K562 (cell line): ENCODE measurements at regions not wholly inside any gene's neighbourhood (a gene's known extent, or its start where the extent isn't known, plus 50 kb on each side); places are given as distances from the start of the nearest gene placed in this dataset.

Source experiments
- ATAC-seq: fragments of 200-7000 bp; cut with Tn5 transposase; 3 replicates; pipeline ENCODE4 v1.9.1; 2020; ENCODE audit warnings: moderate library complexity
- BruUV-seq: library from RNA; stranded (reverse); fragments of 400-500 nt; replicated peaks from 2 replicates; lab custom pipeline; 2021; lab: Mats Ljungman, UMichigan
- CTCF ChIA-PET: fragments of 300-600 bp; formaldehyde crosslinking; extraction: SDS; loops from one replicate; lab custom pipeline; 2021; ENCODE audit warnings: low intra/inter-chr PET ratio; lab: Yijun Ruan, JAX
- POLR2A ChIA-PET: fragments of 300-600, 350-650 bp; sonication (Branson Sonifier 250); formaldehyde crosslinking; extraction: SDS; loops from one replicate; lab custom pipeline; 2021; ENCODE audit warnings: antibody characterized with exemption, inconsistent platforms; lab: Yijun Ruan, JAX
- DNase-seq, 4 experiments: peaks; one replicate each; pipeline versions ENCODE4 v3.0.0 to v3.0.0-alpha.2; 2011 to 2018; ENCODE audit warnings: low spot score in 3 of 4, mixed read lengths in 3 of 4; ENCODE audit errors: extremely low read depth in 1 of 4
- FAIRE-seq: peaks from 2 replicates; lab custom pipeline; 2011; peaks lifted over from hg19 to GRCh38; lab: Jason Lieb, UNC
- H2AFZ ChIP-seq: 2 replicates; pipeline ENCODE4 v1.6.0; 2011; ENCODE audit warnings: low read depth, low read length, control low read depth, inconsistent platforms
- H3K27ac ChIP-seq: fragments of 200-600 bp; 3 replicates; pipeline ENCODE4 v1.8.0; 2011; ENCODE audit warnings: low read depth, mild to moderate bottlenecking, control low read depth, inconsistent platforms, low read length, moderate library complexity, mixed read lengths; ENCODE audit errors: extremely low read depth
- H3K27me3 ChIP-seq, 2 experiments: fragments of 300-600 bp in 1 of 2; 2 replicates in 1 of 2; 3 replicates in 1 of 2; pipeline versions ENCODE4 v1.6.0 to v1.8.0; 2011; ENCODE audit warnings: inconsistent platforms in 2 of 2, low read length in 2 of 2, mild to moderate bottlenecking in 1 of 2, mixed read lengths in 1 of 2, moderate library complexity in 1 of 2; ENCODE audit not compliant: control insufficient read depth in 2 of 2, insufficient read depth in 2 of 2
- H3K36me3 ChIP-seq: fragments of 300-600 bp; 3 replicates; pipeline ENCODE4 v1.8.0; 2011; ENCODE audit warnings: mild to moderate bottlenecking, low read length, inconsistent platforms; ENCODE audit not compliant: control insufficient read depth, insufficient read depth
- H3K4me1 ChIP-seq, 2 experiments: fragments of 200-600 bp in 1 of 2; replicated peaks in 1 of 2; 2 replicates in 1 of 2; 3 replicates in 1 of 2; pipeline versions ENCODE4 v1.5.1 to v1.8.0; 2011; ENCODE audit warnings: inconsistent platforms in 2 of 2, low read length in 2 of 2, mild to moderate bottlenecking in 1 of 2, mixed read lengths in 1 of 2, moderate library complexity in 1 of 2; ENCODE audit not compliant: control insufficient read depth in 2 of 2, insufficient read depth in 2 of 2
- H3K4me2 ChIP-seq: 2 replicates; pipeline ENCODE4 v1.6.1; 2011; ENCODE audit warnings: low read length, control low read depth, inconsistent platforms, mixed read lengths; ENCODE audit not compliant: insufficient read depth
- H3K4me3 ChIP-seq: fragments of 200-600 bp; sonication (generic), shearing (Covaris generic); 2 replicates; pipeline ENCODE4 v1.5.1; 2016; ENCODE audit warnings: control low read depth, inconsistent platforms
- H3K79me2 ChIP-seq: fragments of 200-600 bp; 3 replicates; pipeline ENCODE4 v1.8.0; 2011; ENCODE audit warnings: low read length, inconsistent platforms; ENCODE audit not compliant: control insufficient read depth, insufficient read depth
- H3K9ac ChIP-seq, 2 experiments: 2 replicates each; pipeline versions ENCODE4 v1.6.0 to v1.6.1; 2011; ENCODE audit warnings: low read depth in 2 of 2, low read length in 2 of 2, control low read depth in 1 of 2, inconsistent platforms in 1 of 2, mild to moderate bottlenecking in 1 of 2, mixed read lengths in 1 of 2; ENCODE audit not compliant: insufficient read depth in 1 of 2
- H3K9me1 ChIP-seq: one replicate; pipeline ENCODE4 v1.6.0; 2011; ENCODE audit warnings: inconsistent platforms, mild to moderate bottlenecking, low read length, moderate library complexity; ENCODE audit not compliant: control insufficient read depth, insufficient read depth
- H3K9me3 ChIP-seq: replicated peaks from 2 replicates; pipeline ENCODE4 v1.5.1; 2011; ENCODE audit warnings: low read depth, low read length, inconsistent platforms; ENCODE audit not compliant: control insufficient read depth, insufficient read depth
- H4K20me1 ChIP-seq: replicated peaks from 2 replicates; pipeline ENCODE4 v1.6.1; 2011; ENCODE audit warnings: low read length, inconsistent platforms, mixed read lengths; ENCODE audit not compliant: control insufficient read depth, insufficient read depth
- BACH1 ChIP-seq: fragments of 200-800 bp; sonication (Bioruptor generic); IDR thresholded peaks from 2 replicates; pipeline ENCODE4 v1.6.1; 2016; ENCODE audit warnings: missing genetic modification characterization, missing compliant biosample characterization
- BCL6 ChIP-seq: fragments of 250-450 bp; sonication (Bioruptor Pico); IDR thresholded peaks from 2 replicates; pipeline ENCODE4 v1.4.0; 2020
- BRD4 ChIP-seq: fragments of 200-600 bp; sonication (generic); IDR thresholded peaks from 2 replicates; pipeline ENCODE4 v1.6.1; 2017; ENCODE audit warnings: inconsistent platforms
- CXXC5 ChIP-seq: fragments of 250-450 bp; sonication (Bioruptor Pico); IDR thresholded peaks from 2 replicates; pipeline ENCODE4 v1.8.0; 2022; ENCODE audit warnings: inconsistent platforms, mild to moderate bottlenecking, moderate library complexity
- DIDO1 ChIP-seq: fragments of 450-650 bp; IDR thresholded peaks from 2 replicates; pipeline ENCODE4 v1.6.1; 2016; ENCODE audit warnings: low read depth, missing biosample characterization, missing genetic modification characterization
- HDAC2 ChIP-seq: fragments of 450-650 bp; IDR thresholded peaks from 2 replicates; pipeline ENCODE4 v1.6.1; 2016; ENCODE audit warnings: mild to moderate bottlenecking
- PCBP2 ChIP-seq: fragments of 200-400 bp; formaldehyde crosslinking; IDR thresholded peaks from 2 replicates; pipeline ENCODE4 v1.6.1; 2018; ENCODE audit warnings: low read length, low read depth, mild to moderate bottlenecking, moderate library complexity; ENCODE audit not compliant: poor library complexity, severe bottlenecking
- PML ChIP-seq: IDR thresholded peaks from 2 replicates; pipeline ENCODE4 v1.6.1; 2012; ENCODE audit warnings: low read length, inconsistent platforms
- PRPF4 ChIP-seq: fragments of 200-400 bp; formaldehyde crosslinking; IDR thresholded peaks from one replicate; pipeline ENCODE4 v1.6.1; 2017; ENCODE audit warnings: low read length, low read depth, mild to moderate bottlenecking; ENCODE audit not compliant: insufficient read depth, poor library complexity, severe bottlenecking
- PURB ChIP-seq: sonication (generic); formaldehyde crosslinking; IDR thresholded peaks from 2 replicates; pipeline ENCODE4 v1.9.0; 2021; ENCODE audit warnings: low read depth, mild to moderate bottlenecking, missing genetic modification reagents
- RFX7 ChIP-seq: fragments of 250-450 bp; sonication (Bioruptor Pico); IDR thresholded peaks from 2 replicates; pipeline ENCODE4 v1.5.1; 2021; ENCODE audit warnings: mild to moderate bottlenecking
- TEAD1 ChIP-seq, 2 experiments: fragments of 450-650 bp in 1 of 2; sonication (generic) in 1 of 2; formaldehyde crosslinking; IDR thresholded peaks; 2 replicates each; pipeline versions ENCODE4 v1.4.0 to v1.8.0; 2020 to 2022; ENCODE audit warnings: mild to moderate bottlenecking in 2 of 2, missing genetic modification reagents in 1 of 2
- WGBS: fragments of 100-300 bp; shearing (Covaris generic); methylation state at CpG from one replicate; pipeline ENCODE4 v1.1.6; 2016; ENCODE audit warnings: low coverage, mixed read lengths; ENCODE audit not compliant: insufficient coverage; ENCODE audit errors: missing lambda C conversion rate; 5-methylcytosine and 5-hydroxymethylcytosine counted together
- in situ Hi-C: fragments of 300-500 bp; cut with MboI; formaldehyde crosslinking; loops from 4 replicates; pipeline ENCODE4 v1.15.0; 2018; ENCODE audit warnings: inconsistent platforms, mixed read lengths
- intact Hi-C: fragments of 100-400 bp; cut with micrococcal nuclease; formaldehyde crosslinking; loops from 2 replicates; pipeline ENCODE4 v1.14.2; 2022
- TF ChIP-seq, protein P1 (sequence below): sonication (generic); formaldehyde crosslinking; IDR thresholded peaks from 2 replicates; pipeline ENCODE4 v1.9.0; 2022; ENCODE audit warnings: mild to moderate bottlenecking, missing genetic modification reagents
- TF ChIP-seq, protein P2 (sequence below): fragments of 250-450 bp; sonication (Bioruptor Pico); IDR thresholded peaks from 2 replicates; pipeline ENCODE4 v1.5.0; 2020; ENCODE audit warnings: mild to moderate bottlenecking, borderline replicate concordance

DNA sequence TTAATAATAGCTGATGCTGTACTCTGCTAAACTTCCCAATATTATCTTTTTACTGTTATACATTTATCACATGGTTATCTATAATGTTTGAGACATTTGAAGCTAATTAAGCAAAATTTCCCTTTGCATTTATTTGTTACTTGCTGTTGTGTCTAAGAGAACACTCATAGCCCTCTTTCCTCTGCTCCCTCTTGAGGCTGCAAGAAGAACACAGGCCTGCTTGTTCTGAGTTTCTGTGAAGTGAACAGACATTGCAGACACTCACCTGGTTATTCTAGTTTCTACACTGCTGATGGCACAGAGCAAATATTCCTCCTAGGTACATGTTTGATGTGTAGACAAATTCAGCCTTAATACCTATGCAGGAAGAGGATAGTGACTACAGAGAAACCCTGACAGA, 367.8 kb downstream of the GASK1B start:
- intact Hi-C loops, result no loop called here
- no peak overlapping the region for H3K4me2 ChIP-seq

DNA sequence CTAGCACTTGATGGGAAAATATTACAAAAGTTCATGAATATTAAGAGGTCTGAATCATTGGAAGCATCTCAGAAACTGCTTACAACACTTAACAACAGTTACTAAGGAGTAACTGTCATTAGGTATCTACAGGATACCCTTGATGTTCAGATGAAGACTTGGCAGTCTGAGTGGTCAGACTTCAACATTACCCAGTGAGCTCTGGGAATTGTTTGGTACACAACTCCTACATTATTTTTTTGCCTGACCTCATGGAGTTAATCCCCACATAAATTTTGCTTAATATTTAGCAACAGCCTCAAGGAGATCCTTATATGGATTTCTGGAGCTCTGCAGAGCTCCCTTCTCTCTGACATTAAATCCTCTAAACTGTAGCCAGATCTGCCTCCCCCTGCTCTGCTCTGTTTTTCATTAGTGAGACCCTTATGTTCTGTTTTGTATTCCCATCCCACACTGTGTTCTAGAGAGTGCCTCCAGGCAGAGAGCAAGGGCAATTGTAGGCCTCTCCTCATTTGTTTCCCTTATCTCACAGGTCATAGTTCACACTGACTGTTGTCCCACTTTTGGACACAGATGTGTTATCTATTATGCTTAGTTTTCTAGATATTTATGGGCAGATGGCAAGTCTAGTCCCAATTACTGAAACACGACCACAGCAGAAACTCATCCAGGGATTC, 368.8 kb downstream of the GASK1B start:
- BruUV-seq, result no TSS peak
- ATAC-seq (no peak), FAIRE-seq (no peak), DNase-seq (no peak)
- no peak overlapping the region for H3K4me3 ChIP-seq
- no peak overlapping the region for H3K4me2 ChIP-seq
- in situ Hi-C loops (no loop called here), intact Hi-C loops (no loop called here)
- POLR2A ChIA-PET, result no interaction called here
- no peaks in the 10 kb centered on the region for H3K9me1 ChIP-seq
- H3K9ac ChIP-seq, result no peak overlapping the region
- CTCF ChIA-PET, result no interaction called here
- 0% methylated on average over 1 of the region's 1 CpG for WGBS
- no peak overlapping the region for H2AFZ ChIP-seq
- no peaks in the 10 kb centered on the region for H4K20me1 ChIP-seq
- H3K4me1 ChIP-seq, result no peaks in the 10 kb centered on the region
- no peak overlapping the region for H3K27ac ChIP-seq
- H3K79me2 ChIP-seq, result no peaks in the 10 kb centered on the region
- H3K36me3 ChIP-seq, result no peaks in the 10 kb centered on the region
- no peaks in the 10 kb centered on the region for H3K27me3 ChIP-seq
- no peaks in the 10 kb centered on the region for H3K9me3 ChIP-seq
- no peak for TF ChIP-seq TEAD1 (CRISPR knock-in tag; IDR thresholded peaks at IDR 0.05)
- no peak for TF ChIP-seq PCBP2
- TF ChIP-seq, protein P1, sequence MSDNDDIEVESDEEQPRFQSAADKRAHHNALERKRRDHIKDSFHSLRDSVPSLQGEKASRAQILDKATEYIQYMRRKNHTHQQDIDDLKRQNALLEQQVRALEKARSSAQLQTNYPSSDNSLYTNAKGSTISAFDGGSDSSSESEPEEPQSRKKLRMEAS (CRISPR knock-in tag), result no peak
- no peak for TF ChIP-seq BCL6 (CRISPR knock-in tag)
- no peak for TF ChIP-seq CXXC5 (CRISPR knock-in tag)
- TF ChIP-seq PML, result no peak
- no peak for TF ChIP-seq RFX7 (CRISPR knock-in tag)
- TF ChIP-seq BACH1 (tag), result no peak
- TF ChIP-seq PURB, result no peak
- TF ChIP-seq, protein P2, sequence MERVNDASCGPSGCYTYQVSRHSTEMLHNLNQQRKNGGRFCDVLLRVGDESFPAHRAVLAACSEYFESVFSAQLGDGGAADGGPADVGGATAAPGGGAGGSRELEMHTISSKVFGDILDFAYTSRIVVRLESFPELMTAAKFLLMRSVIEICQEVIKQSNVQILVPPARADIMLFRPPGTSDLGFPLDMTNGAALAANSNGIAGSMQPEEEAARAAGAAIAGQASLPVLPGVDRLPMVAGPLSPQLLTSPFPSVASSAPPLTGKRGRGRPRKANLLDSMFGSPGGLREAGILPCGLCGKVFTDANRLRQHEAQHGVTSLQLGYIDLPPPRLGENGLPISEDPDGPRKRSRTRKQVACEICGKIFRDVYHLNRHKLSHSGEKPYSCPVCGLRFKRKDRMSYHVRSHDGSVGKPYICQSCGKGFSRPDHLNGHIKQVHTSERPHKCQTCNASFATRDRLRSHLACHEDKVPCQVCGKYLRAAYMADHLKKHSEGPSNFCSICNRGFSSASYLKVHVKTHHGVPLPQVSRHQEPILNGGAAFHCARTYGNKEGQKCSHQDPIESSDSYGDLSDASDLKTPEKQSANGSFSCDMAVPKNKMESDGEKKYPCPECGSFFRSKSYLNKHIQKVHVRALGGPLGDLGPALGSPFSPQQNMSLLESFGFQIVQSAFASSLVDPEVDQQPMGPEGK (CRISPR knock-in tag), result no peak
- TF ChIP-seq HDAC2, result no peak
- TF ChIP-seq PRPF4, result no peak

More for the DNA sequence above, 367.8 kb downstream of the GASK1B start:
- Histone ChIP-seq H4K20me1 (no peaks in the 10 kb centered on the region), H3K9me3 (no peaks in the 10 kb centered on the region), H2AFZ (no peak overlapping the region)
- TF ChIP-seq BRD4 (no peak), BCL6 (CRISPR knock-in tag) (no peak), DIDO1 (tag) (no peak)
- TF ChIP-seq, all 486 proteins: peak for 0
- FAIRE-seq (no peak), ATAC-seq (no peak), DNase-seq (no peak)
- no peak overlapping the region for H3K27ac ChIP-seq
- H3K36me3 ChIP-seq, result no peaks in the 10 kb centered on the region
- in situ Hi-C loops, result no loop called here
- no peaks in the 10 kb centered on the region for H3K9me1 ChIP-seq
- ChIA-PET CTCF (no interaction called here), POLR2A (no interaction called here)
- H3K27me3 ChIP-seq, result no peaks in the 10 kb centered on the region
- H3K9ac ChIP-seq, result no peak overlapping the region
- H3K4me3 ChIP-seq, result no peak overlapping the region
- H3K4me1 ChIP-seq, result no peaks in the 10 kb centered on the region
- H3K79me2 ChIP-seq, result no peaks in the 10 kb centered on the region
- no TSS peak for BruUV-seq
